ENCODE measurements at regions not wholly inside any gene's neighbourhood (a gene's known extent, or its start where the extent isn't known, plus 50 kb on each side); places are given as distances from the start of the nearest gene placed in this dataset.

GRCh38 chr15:53434174-53434678, 325.2 kb downstream of the WDR72 start:
- TF ChIP-seq CTCF (conservative IDR thresholded peaks at IDR 0.05) (no peak), ZFX (IDR thresholded peaks at IDR 0.05) (no peak)
- H3K27ac ChIP-seq, result no peak overlapping the region

DNA sequence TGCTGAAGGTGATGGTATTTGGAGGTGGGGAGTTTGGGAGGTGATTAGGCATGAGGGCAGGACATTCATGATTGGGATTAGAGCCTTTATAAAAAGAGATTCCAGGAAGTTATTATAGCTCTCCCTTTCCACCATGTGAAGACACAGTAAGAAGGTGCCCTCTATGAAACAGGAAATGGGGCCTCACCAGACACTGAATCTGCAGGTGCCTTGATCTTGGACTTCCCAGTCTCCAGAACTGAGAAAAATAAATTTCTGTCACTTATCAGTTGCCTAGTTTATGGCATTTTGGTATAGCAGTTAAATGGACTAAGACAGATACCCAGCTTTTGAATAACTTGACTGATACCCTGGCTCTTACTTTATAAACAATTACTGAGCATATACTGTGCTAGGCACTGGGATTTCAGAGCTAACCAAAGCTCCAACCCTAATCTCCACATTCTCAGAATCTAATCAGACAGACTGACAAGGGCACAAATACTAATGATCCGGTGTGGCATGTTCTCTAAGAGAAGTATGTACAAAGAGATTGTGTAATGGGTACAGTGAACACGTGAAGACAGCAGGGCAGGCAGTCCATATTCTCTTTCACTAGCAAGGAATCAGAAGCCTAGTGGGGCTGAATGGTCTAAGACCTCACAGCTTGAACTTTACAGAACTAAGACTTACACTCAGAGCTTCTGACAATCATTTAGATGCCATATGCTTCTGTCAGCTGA, 343.1 kb downstream of the WDR72 start:
- no peak overlapping the region for H3K27ac ChIP-seq
- no peak for TF ChIP-seq CTCF (conservative IDR thresholded peaks at IDR 0.05)
- TF ChIP-seq ZFX (IDR thresholded peaks at IDR 0.05), result no peak

DNA sequence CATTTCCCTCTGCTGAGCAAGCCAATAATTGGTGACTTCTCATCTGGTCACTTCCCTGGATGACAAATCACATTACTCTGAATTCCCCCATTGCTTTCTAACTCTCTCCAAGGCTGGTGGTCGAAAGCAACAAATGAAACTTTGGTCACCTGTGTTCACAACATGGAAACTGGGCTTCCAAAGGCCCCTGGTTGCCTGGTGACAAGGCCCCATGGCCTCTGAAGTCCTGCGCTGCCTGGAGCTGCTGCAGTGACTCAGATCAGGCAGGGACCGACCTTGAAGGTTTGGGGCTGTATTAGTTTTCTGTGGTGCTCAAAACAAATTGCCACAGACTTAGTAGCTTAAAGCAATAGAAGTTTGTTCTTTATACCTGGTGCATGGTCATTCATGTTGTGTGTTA, 345.3 kb downstream of the WDR72 start:
- no peak for TF ChIP-seq ZFX (IDR thresholded peaks at IDR 0.05)
- no peak for TF ChIP-seq CTCF (conservative IDR thresholded peaks at IDR 0.05)
- H3K27ac ChIP-seq, result no peak overlapping the region

DNA sequence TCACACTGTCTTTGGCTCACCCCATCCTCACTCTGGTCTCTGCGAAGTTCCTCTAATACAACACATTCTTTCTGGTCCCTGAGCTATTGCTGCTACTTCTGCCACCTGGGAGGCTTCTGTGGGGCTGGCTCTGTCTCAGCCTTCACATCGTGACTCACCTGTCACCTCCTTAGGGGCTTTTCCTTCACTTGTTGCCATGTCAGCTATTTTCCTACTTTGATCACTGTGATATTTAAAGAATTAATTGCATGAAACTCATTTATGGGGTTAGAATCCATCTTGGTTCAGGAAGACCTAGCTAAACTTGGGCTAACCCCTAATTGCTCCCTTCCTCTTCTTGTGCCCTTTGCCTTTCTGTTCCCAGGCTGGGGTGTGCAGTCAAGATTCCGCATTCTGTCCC, 346.9 kb downstream of the WDR72 start:
- TF ChIP-seq ZFX (IDR thresholded peaks at IDR 0.05) (no peak), CTCF (conservative IDR thresholded peaks at IDR 0.05) (no peak)
- no peak overlapping the region for H3K27ac ChIP-seq

DNA sequence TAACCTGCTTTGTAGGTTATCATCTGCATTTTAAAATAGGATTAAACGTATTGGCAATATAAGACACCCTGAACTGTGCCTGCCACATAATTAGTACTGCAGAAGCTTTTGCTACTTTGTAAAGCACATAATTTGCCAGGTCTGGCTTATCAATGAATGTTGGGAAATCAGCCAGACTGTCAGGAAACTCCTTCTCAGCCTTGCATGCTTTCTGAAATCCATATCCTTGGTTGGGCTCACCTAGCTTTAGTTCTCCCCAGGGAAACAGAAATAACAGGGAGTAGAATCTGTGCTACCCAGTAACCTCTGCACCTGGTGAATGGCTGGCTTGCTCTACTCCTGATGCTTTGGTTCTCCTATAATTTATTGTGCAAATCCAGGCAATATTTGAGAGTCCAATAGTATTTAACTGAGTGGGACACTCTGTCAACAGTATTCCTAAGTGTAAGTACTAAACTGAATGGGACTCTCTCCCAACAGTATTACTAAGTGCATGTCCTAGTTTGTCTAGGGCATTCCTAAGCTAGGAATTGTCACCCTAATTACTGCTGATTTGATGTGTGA, 354.5 kb downstream of the WDR72 start:
- TF ChIP-seq ZFX (IDR thresholded peaks at IDR 0.05), result no peak
- no peak for TF ChIP-seq CTCF (conservative IDR thresholded peaks at IDR 0.05)
- H3K27ac ChIP-seq, result no peak overlapping the region

GRCh38 chr15:53401503-53401902, 358.0 kb downstream of the WDR72 start:
- TF ChIP-seq CTCF (conservative IDR thresholded peaks at IDR 0.05) (no peak), ZFX (IDR thresholded peaks at IDR 0.05) (no peak)
- no peak overlapping the region for H3K27ac ChIP-seq

GRCh38 chr15:53400986-53401385, 358.5 kb downstream of the WDR72 start:
- no peak overlapping the region for H3K27ac ChIP-seq
- TF ChIP-seq CTCF (conservative IDR thresholded peaks at IDR 0.05), result no peak

All from C4-2B (cell line).